Loucy (cell line): ENCODE measurements at regions not wholly inside any gene's neighbourhood (a gene's known extent, or its start where the extent isn't known, plus 50 kb on each side); places are given as distances from the start of the nearest gene placed in this dataset.

Source experiments
- H2AFZ ChIP-seq: fragments of 200-600 bp; sonication (generic); 2 replicates; pipeline ENCODE4 v1.6.0; 2016; ENCODE audit warnings: antibody characterized with exemption, mild to moderate bottlenecking, low read length, moderate library complexity
- H3F3A ChIP-seq: fragments of 200-600 bp; 2 replicates; pipeline ENCODE4 v1.6.0; 2016; ENCODE audit warnings: antibody characterized with exemption, low read depth, mild to moderate bottlenecking
- H3K27me3 ChIP-seq: fragments of 200-600 bp; sonication (generic); 2 replicates; pipeline ENCODE4 v1.6.1; 2014; ENCODE audit warnings: low read length, mild to moderate bottlenecking; ENCODE audit not compliant: insufficient read depth, poor library complexity, severe bottlenecking
- H3K36me3 ChIP-seq: fragments of 200-600 bp; sonication (generic); 2 replicates; pipeline ENCODE4 v1.6.1; 2016; ENCODE audit warnings: low read length; ENCODE audit not compliant: insufficient read depth
- H3K4me1 ChIP-seq: fragments of 200-600 bp; sonication (generic); 2 replicates; pipeline ENCODE4 v1.5.1; 2014; ENCODE audit warnings: low read length, mild to moderate bottlenecking; ENCODE audit not compliant: insufficient read depth, poor library complexity, severe bottlenecking
- H3K4me2 ChIP-seq: fragments of 200-600 bp; sonication (generic); 2 replicates; pipeline ENCODE4 v1.6.0; 2014; ENCODE audit warnings: antibody characterized with exemption, low read length, low read depth, mild to moderate bottlenecking; ENCODE audit not compliant: poor library complexity, severe bottlenecking
- H3K4me3 ChIP-seq: fragments of 200-600 bp; sonication (generic); 2 replicates; pipeline ENCODE4 v1.5.1; 2014; ENCODE audit warnings: low read length, mild to moderate bottlenecking, mixed read lengths; ENCODE audit not compliant: poor library complexity, severe bottlenecking
- H3K79me2 ChIP-seq: fragments of 200-600 bp; sonication (generic); 2 replicates; pipeline ENCODE4 v1.6.1; 2014; ENCODE audit warnings: low read length; ENCODE audit not compliant: insufficient read depth
- H3K9ac ChIP-seq: fragments of 200-600 bp; sonication (generic); 2 replicates; pipeline ENCODE4 v1.6.0; 2014; ENCODE audit warnings: mild to moderate bottlenecking, low read depth, low read length, moderate library complexity; ENCODE audit not compliant: poor library complexity, severe bottlenecking
- H3K9me2 ChIP-seq: fragments of 200-600 bp; sonication (generic); replicated peaks from 2 replicates; pipeline ENCODE4 v1.6.1; 2016; ENCODE audit warnings: low read depth, low read length, mixed read lengths
- H3K9me3 ChIP-seq: fragments of 200-600 bp; sonication (generic); 2 replicates; pipeline ENCODE4 v1.6.1; 2014; ENCODE audit warnings: mild to moderate bottlenecking, antibody characterized with exemption, low read length, low read depth; ENCODE audit not compliant: insufficient read depth
- H4K20me1 ChIP-seq: fragments of 200-600 bp; sonication (generic); 2 replicates; pipeline ENCODE4 v1.6.0; 2014; ENCODE audit warnings: antibody characterized with exemption, low read length, mild to moderate bottlenecking; ENCODE audit not compliant: insufficient read depth, poor library complexity, severe bottlenecking
- CTCF ChIP-seq: fragments of 200-600 bp; sonication (generic); conservative IDR thresholded peaks from 2 replicates; pipeline ENCODE4 v1.5.1; 2014; ENCODE audit warnings: mild to moderate bottlenecking, antibody characterized with exemption, low read length
- EZH2phosphoT487 ChIP-seq: fragments of 200-600 bp; IDR thresholded peaks from 2 replicates; pipeline ENCODE4 v1.6.1; 2018; ENCODE audit warnings: antibody characterized with exemption, mild to moderate bottlenecking, moderate library complexity, borderline replicate concordance

- Histone ChIP-seq H3F3A (no peaks in the 10 kb centered on the region), H3K27me3 (no peaks in the 10 kb centered on the region), H3K9me3 (no peaks in the 10 kb centered on the region), H3K4me3 (no peak overlapping the region), H3K4me1 (no peaks in the 10 kb centered on the region), H3K9me2 (no peaks in the 10 kb centered on the region), H2AFZ (no peak overlapping the region), H3K36me3 (no peaks in the 10 kb centered on the region), H3K79me2 (no peaks in the 10 kb centered on the region), H3K9ac (no peak overlapping the region), H3K4me2 (no peak overlapping the region), H4K20me1 (no peaks in the 10 kb centered on the region)
- TF ChIP-seq CTCF, result no peak
- TF ChIP-seq EZH2phosphoT487, result no peak
Measured at GRCh38 chr11:26137651-26138050, 194.3 kb upstream of the ANO3 start.

- no peaks in the 10 kb centered on the region for H3K36me3 ChIP-seq
- no peak overlapping the region for H2AFZ ChIP-seq
- H3K9me2 ChIP-seq, result no peaks in the 10 kb centered on the region
- TF ChIP-seq CTCF, result no peak
- TF ChIP-seq EZH2phosphoT487, result no peak
- H4K20me1 ChIP-seq, result no peaks in the 10 kb centered on the region
- no peaks in the 10 kb centered on the region for H3K4me1 ChIP-seq
- no peaks in the 10 kb centered on the region for H3K9me3 ChIP-seq
- H3K79me2 ChIP-seq, result no peaks in the 10 kb centered on the region
- no peaks in the 10 kb centered on the region for H3F3A ChIP-seq
- H3K4me2 ChIP-seq, result no peak overlapping the region
- no peak overlapping the region for H3K4me3 ChIP-seq
- H3K27me3 ChIP-seq, result no peaks in the 10 kb centered on the region
- no peak overlapping the region for H3K9ac ChIP-seq
Measured at GRCh38 chr11:26142891-26143290, 189.0 kb upstream of the ANO3 start.

- Histone ChIP-seq H3F3A (no peaks in the 10 kb centered on the region), H3K9me2 (no peaks in the 10 kb centered on the region), H3K36me3 (no peaks in the 10 kb centered on the region), H3K27me3 (no peaks in the 10 kb centered on the region), H3K4me3 (no peak overlapping the region), H3K79me2 (no peaks in the 10 kb centered on the region), H3K9me3 (no peaks in the 10 kb centered on the region), H2AFZ (no peak overlapping the region), H3K4me2 (no peak overlapping the region), H3K9ac (no peak overlapping the region), H3K4me1 (no peaks in the 10 kb centered on the region), H4K20me1 (no peaks in the 10 kb centered on the region)
- TF ChIP-seq CTCF (no peak), EZH2phosphoT487 (no peak)
Measured at GRCh38 chr11:26143566-26144290, 188.2 kb upstream of the ANO3 start.
